GM23338 (cell line): ENCODE measurements at regions not wholly inside any gene's neighbourhood (a gene's known extent, or its start where the extent isn't known, plus 50 kb on each side); places are given as distances from the start of the nearest gene placed in this dataset.

ENCODE experiments used
- ATAC-seq: fragments of 200-7000 bp; cut with Tn5 transposase; 3 replicates; pipeline ENCODE4 v1.9.1; 2020
- DNase-seq: peaks from one replicate; pipeline ENCODE4 v3.0.0-alpha.2; 2015; ENCODE audit warnings: low spot score
- H2AFZ ChIP-seq: fragments of 200-600 bp; sonication (generic); 2 replicates; pipeline ENCODE4 v1.8.0; 2016; ENCODE audit warnings: antibody characterized with exemption, mild to moderate bottlenecking, moderate library complexity
- H3F3A ChIP-seq: fragments of 200-600 bp; sonication (generic); replicated peaks from 2 replicates; pipeline ENCODE4 v1.8.0; 2017; ENCODE audit warnings: antibody characterized with exemption, mixed run types, low read depth
- H3K27ac ChIP-seq: fragments of 200-600 bp; sonication (generic); 2 replicates; pipeline ENCODE4 v1.6.1; 2016; ENCODE audit warnings: low read depth
- H3K27me3 ChIP-seq: fragments of 200-600 bp; sonication (generic); 2 replicates; pipeline ENCODE4 v1.8.0; 2016; ENCODE audit warnings: mild to moderate bottlenecking, mixed run types, moderate library complexity; ENCODE audit not compliant: insufficient read depth
- H3K36me3 ChIP-seq: fragments of 200-600 bp; sonication (generic); 2 replicates; pipeline ENCODE4 v1.8.0; 2016; ENCODE audit warnings: mild to moderate bottlenecking; ENCODE audit not compliant: insufficient read depth
- H3K4me1 ChIP-seq: fragments of 200-600 bp; sonication (generic); 2 replicates; pipeline ENCODE4 v1.8.0; 2016; ENCODE audit warnings: mild to moderate bottlenecking, moderate library complexity; ENCODE audit not compliant: insufficient read depth
- H3K4me2 ChIP-seq: fragments of 200-600 bp; sonication (generic); 2 replicates; pipeline ENCODE4 v1.7.1; 2017; ENCODE audit warnings: mixed run types
- H3K4me3 ChIP-seq: fragments of 200-600 bp; sonication (generic); 2 replicates; pipeline ENCODE4 v1.6.1; 2016; ENCODE audit warnings: mixed run types
- H3K79me2 ChIP-seq: fragments of 200-600 bp; sonication (generic); replicated peaks from 2 replicates; pipeline ENCODE4 v1.8.0; 2017; ENCODE audit warnings: mild to moderate bottlenecking; ENCODE audit not compliant: insufficient read depth
- H3K9me2 ChIP-seq: fragments of 200-600 bp; sonication (generic); 2 replicates; pipeline ENCODE4 v1.8.0; 2017; ENCODE audit not compliant: insufficient read depth
- H4K20me1 ChIP-seq: fragments of 200-600 bp; sonication (generic); replicated peaks from 2 replicates; pipeline ENCODE4 v1.8.0; 2017; ENCODE audit warnings: mild to moderate bottlenecking; ENCODE audit not compliant: insufficient read depth
- H3K27ac Mint-ChIP-seq: 2 replicates; pipeline ENCODE4 v1.8.0; 2020; ENCODE audit warnings: inconsistent platforms, mild to moderate bottlenecking, moderate library complexity, mixed read lengths
- H3K27me3 Mint-ChIP-seq: 3 replicates; pipeline ENCODE4 v1.8.0; 2022; ENCODE audit warnings: low read depth, mild to moderate bottlenecking, moderate library complexity, mixed read lengths, inconsistent platforms; ENCODE audit not compliant: insufficient read depth, poor library complexity
- H3K36me3 Mint-ChIP-seq: 3 replicates; pipeline ENCODE4 v1.8.0; 2021; ENCODE audit warnings: low read depth, mild to moderate bottlenecking, inconsistent platforms, moderate library complexity, mixed read lengths
- H3K4me1 Mint-ChIP-seq: 3 replicates; pipeline ENCODE4 v1.8.0; 2020; ENCODE audit warnings: mild to moderate bottlenecking, inconsistent platforms, mixed read lengths
- H3K4me3 Mint-ChIP-seq: 3 replicates; pipeline ENCODE4 v1.8.0; 2021; ENCODE audit warnings: moderate library complexity, mild to moderate bottlenecking, inconsistent platforms, mixed read lengths
- H3K9me3 Mint-ChIP-seq: 3 replicates; pipeline ENCODE4 v1.8.0; 2020; ENCODE audit warnings: moderate library complexity, mild to moderate bottlenecking, inconsistent platforms, mixed read lengths
- CREB1 ChIP-seq: fragments of 250-450 bp; sonication (Bioruptor Pico); IDR thresholded peaks from 2 replicates; pipeline ENCODE4 v1.5.0; 2020; ENCODE audit warnings: low read depth, mild to moderate bottlenecking, moderate library complexity
- ETS1 ChIP-seq: IDR thresholded peaks from 2 replicates; pipeline ENCODE4 v1.6.1; 2016; ENCODE audit warnings: antibody characterized with exemption
- EZH2 ChIP-seq: fragments of 200-600 bp; sonication (generic); IDR thresholded peaks from one replicate; pipeline ENCODE4 v1.8.0; 2017; ENCODE audit warnings: antibody characterized with exemption, mild to moderate bottlenecking, low read depth; ENCODE audit not compliant: unreplicated experiment
- EZH2phosphoT487 ChIP-seq: fragments of 200-600 bp; sonication (generic); IDR thresholded peaks from one replicate; pipeline ENCODE4 v1.8.1; 2018; ENCODE audit warnings: antibody characterized with exemption; ENCODE audit not compliant: unreplicated experiment
- JUNB ChIP-seq: IDR thresholded peaks from one replicate; pipeline ENCODE4 v1.6.1; 2016; ENCODE audit warnings: antibody characterized with exemption; ENCODE audit not compliant: unreplicated experiment
- NANOG ChIP-seq: IDR thresholded peaks from 2 replicates; pipeline ENCODE4 v1.6.1; 2016; ENCODE audit warnings: antibody characterized with exemption, borderline replicate concordance
- POLR2AphosphoS5 ChIP-seq: IDR thresholded peaks from 2 replicates; pipeline ENCODE4 v1.6.1; 2016; ENCODE audit warnings: antibody characterized with exemption, low read depth
- REST ChIP-seq: IDR thresholded peaks from one replicate; pipeline ENCODE4 v1.6.1; 2018; ENCODE audit warnings: antibody characterized with exemption; ENCODE audit not compliant: unreplicated experiment
- STAT1 ChIP-seq: IDR thresholded peaks from one replicate; pipeline ENCODE4 v1.6.1; 2016; ENCODE audit warnings: antibody characterized with exemption; ENCODE audit not compliant: unreplicated experiment
- ZNF114 ChIP-seq: fragments of 250-450 bp; sonication (Bioruptor Pico); IDR thresholded peaks from 2 replicates; pipeline ENCODE4 v1.5.0; 2020; ENCODE audit warnings: mild to moderate bottlenecking, moderate library complexity
- ZNF331 ChIP-seq: fragments of 250-450 bp; sonication (Bioruptor Pico); IDR thresholded peaks from 2 replicates; pipeline ENCODE4 v1.5.0; 2020; ENCODE audit warnings: low read depth, mild to moderate bottlenecking, moderate library complexity
- ZNF462 ChIP-seq: fragments of 250-450 bp; sonication (Bioruptor Pico); IDR thresholded peaks from 2 replicates; pipeline ENCODE4 v1.5.0; 2020; ENCODE audit warnings: mild to moderate bottlenecking, moderate library complexity
- TF ChIP-seq, protein P1 (sequence below), 2 experiments: fragments of 200-600 bp in 1 of 2; sonication (generic) in 1 of 2; conservative IDR thresholded peaks; 2 replicates each; pipeline versions ENCODE4 v1.5.1 to v1.6.1; 2016 to 2017; ENCODE audit warnings: antibody characterized with exemption in 2 of 2, low read depth in 2 of 2, mild to moderate bottlenecking in 2 of 2, moderate library complexity in 1 of 2

GRCh38 chr2:173716458-173717052 lies 248.6 kb downstream of the SP3 start:
- Histone ChIP-seq H4K20me1 (no peaks in the 10 kb centered on the region), H3K4me2 (no peak overlapping the region), H3K27me3 (no peaks in the 10 kb centered on the region), H3K4me1 (no peaks in the 10 kb centered on the region), H3K79me2 (no peaks in the 10 kb centered on the region), H3K4me3 (no peak overlapping the region), H3F3A (no peaks in the 10 kb centered on the region), H2AFZ (no peak overlapping the region), H3K27ac (no peak overlapping the region), H3K9me2 (peaks cover 5% of the 10 kb centered on the region; the same call in 1 of the 2 replicates), H3K36me3 (no peaks in the 10 kb centered on the region)
- H3K27ac Mint-ChIP-seq = no peak overlapping the region
- TF ChIP-seq CREB1 = no peak
- TF ChIP-seq JUNB = no peak
- TF ChIP-seq, protein P1, sequence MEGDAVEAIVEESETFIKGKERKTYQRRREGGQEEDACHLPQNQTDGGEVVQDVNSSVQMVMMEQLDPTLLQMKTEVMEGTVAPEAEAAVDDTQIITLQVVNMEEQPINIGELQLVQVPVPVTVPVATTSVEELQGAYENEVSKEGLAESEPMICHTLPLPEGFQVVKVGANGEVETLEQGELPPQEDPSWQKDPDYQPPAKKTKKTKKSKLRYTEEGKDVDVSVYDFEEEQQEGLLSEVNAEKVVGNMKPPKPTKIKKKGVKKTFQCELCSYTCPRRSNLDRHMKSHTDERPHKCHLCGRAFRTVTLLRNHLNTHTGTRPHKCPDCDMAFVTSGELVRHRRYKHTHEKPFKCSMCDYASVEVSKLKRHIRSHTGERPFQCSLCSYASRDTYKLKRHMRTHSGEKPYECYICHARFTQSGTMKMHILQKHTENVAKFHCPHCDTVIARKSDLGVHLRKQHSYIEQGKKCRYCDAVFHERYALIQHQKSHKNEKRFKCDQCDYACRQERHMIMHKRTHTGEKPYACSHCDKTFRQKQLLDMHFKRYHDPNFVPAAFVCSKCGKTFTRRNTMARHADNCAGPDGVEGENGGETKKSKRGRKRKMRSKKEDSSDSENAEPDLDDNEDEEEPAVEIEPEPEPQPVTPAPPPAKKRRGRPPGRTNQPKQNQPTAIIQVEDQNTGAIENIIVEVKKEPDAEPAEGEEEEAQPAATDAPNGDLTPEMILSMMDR (conservative IDR thresholded peaks at IDR 0.05; ENCODE audit: low read depth in 2 of 2) = no peak
- TF ChIP-seq EZH2phosphoT487 = no peak
- no peak for TF ChIP-seq ETS1
- no peak for TF ChIP-seq POLR2AphosphoS5
- TF ChIP-seq ZNF114 (CRISPR knock-in tag) = no peak
- no peak for TF ChIP-seq ZNF331 (CRISPR knock-in tag)
- TF ChIP-seq NANOG = no peak
- TF ChIP-seq ZNF462 = no peak
- TF ChIP-seq EZH2 = no peak
- no peak for TF ChIP-seq REST
- no peak for TF ChIP-seq STAT1
- no peak for DNase-seq
- no peaks in the 10 kb centered on the region for H3K27me3 Mint-ChIP-seq
- H3K4me1 Mint-ChIP-seq = no peaks in the 10 kb centered on the region
- H3K9me3 Mint-ChIP-seq = no peaks in the 10 kb centered on the region
- no peak for ATAC-seq
- H3K36me3 Mint-ChIP-seq = no peaks in the 10 kb centered on the region
- no peak overlapping the region for H3K4me3 Mint-ChIP-seq
